Right renal cortex interstitium (tissue), 3 donors: ENCODE measurements at regions not wholly inside any gene's neighbourhood (a gene's known extent, or its start where the extent isn't known, plus 50 kb on each side); places are given as distances from the start of the nearest gene placed in this dataset.
A peak's percentile ranks its signal among the peaks of the same experiment; 100 is the strongest.

Experiments
- DNase-seq, 3 donors: peaks; one replicate each; pipeline ENCODE4 v3.0.0-alpha.2; 2013; ENCODE audit warnings: low read depth in 3 of 3, low spot score in 2 of 3

GRCh38 chr2:56693501-56693900 is 509.7 kb downstream of the CCDC85A start:
- DNase-seq, result no peak

- no peak for DNase-seq
Observed at GRCh38 chr2:56703001-56703400, 519.2 kb downstream of the CCDC85A start.

- no peak for DNase-seq
Observed at GRCh38 chr2:56705713-56706112, 521.9 kb downstream of the CCDC85A start.

GRCh38 chr2:56707218-56707617 is 523.4 kb downstream of the CCDC85A start:
- no peak for DNase-seq

GRCh38 chr2:56707650-56708049 is 523.9 kb downstream of the CCDC85A start:
- DNase-seq, result no peak

GRCh38 chr2:56709181-56709580 is 525.4 kb downstream of the CCDC85A start:
- DNase-seq, result no peak

- DNase-seq, result no peak
Observed at GRCh38 chr2:56713161-56713676, 529.4 kb downstream of the CCDC85A start.

- no peak for DNase-seq
Observed at GRCh38 chr2:56713978-56714377, 530.2 kb downstream of the CCDC85A start.

GRCh38 chr2:56714400-56714799 is 530.6 kb downstream of the CCDC85A start:
- DNase-seq, result no peak

- no peak for DNase-seq
Observed at GRCh38 chr2:56715683-56716082, 531.9 kb downstream of the CCDC85A start.

- DNase-seq, result no peak
Observed at GRCh38 chr2:56718413-56718812, 534.6 kb downstream of the CCDC85A start.

- no peak for DNase-seq
Observed at GRCh38 chr2:56729212-56729611, 545.4 kb downstream of the CCDC85A start.

- no peak for DNase-seq
Observed at GRCh38 chr2:56732946-56733345, 549.2 kb downstream of the CCDC85A start.

GRCh38 chr2:56739413-56739812 is 555.6 kb downstream of the CCDC85A start:
- no peak for DNase-seq

- no peak for DNase-seq
Observed at GRCh38 chr2:56741601-56742102, 557.9 kb downstream of the CCDC85A start.

GRCh38 chr2:56743807-56744206 is 560.0 kb downstream of the CCDC85A start:
- no peak for DNase-seq

- DNase-seq, result peak in 1 of 3 donors; percentile 2
Observed at GRCh38 chr2:56749152-56749752, 565.5 kb downstream of the CCDC85A start.

GRCh38 chr2:56753182-56753581 is 569.4 kb downstream of the CCDC85A start:
- no peak for DNase-seq

- DNase-seq, result no peak
Observed at GRCh38 chr2:56754066-56754615, 570.4 kb downstream of the CCDC85A start.

- no peak for DNase-seq
Observed at GRCh38 chr2:56754627-56755026, 570.8 kb downstream of the CCDC85A start.

GRCh38 chr2:56757884-56758545 is 574.2 kb downstream of the CCDC85A start:
- no peak for DNase-seq

- DNase-seq, result no peak
Observed at GRCh38 chr2:56763683-56764082, 579.9 kb downstream of the CCDC85A start.
